HG03103 (cell line): ENCODE measurements at regions not wholly inside any gene's neighbourhood (a gene's known extent, or its start where the extent isn't known, plus 50 kb on each side); places are given as distances from the start of the nearest gene placed in this dataset.
"Not testable (repeated sequence)": the region's sequence is repeated elsewhere in the genome, so short reads cannot be mapped to it uniquely, and the experiment has no call there.

Experiments
- ATAC-seq: cut with Tn5 transposase; IDR thresholded peaks from one replicate; pipeline ENCODE4 v1.9.1; 2021; ENCODE audit warnings: low read depth; ENCODE audit not compliant: unreplicated experiment

DNA sequence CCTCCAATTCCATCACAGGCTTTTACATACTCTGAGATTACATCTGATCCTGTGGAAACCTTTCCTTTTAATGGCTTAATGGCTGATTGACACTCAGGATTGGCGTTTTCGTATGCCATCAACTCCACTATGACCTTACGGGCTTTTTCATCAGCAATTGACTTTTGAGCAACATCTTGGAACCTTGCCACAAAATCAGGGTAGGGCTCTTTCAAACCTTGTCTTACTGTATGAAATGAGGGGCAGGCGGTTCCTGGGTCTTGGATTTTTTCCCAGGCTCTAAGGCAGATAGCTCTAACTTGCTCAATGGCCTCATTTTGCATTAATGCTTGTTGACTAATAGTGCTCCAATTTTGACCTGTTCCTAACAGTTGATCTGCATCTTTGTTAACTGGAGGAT lies 250.9 kb upstream of the PRKCQ start:
- not testable (repeated sequence) for ATAC-seq

- ATAC-seq: not testable (repeated sequence)
Observed at GRCh38 chr10:6824793-6825192, 244.7 kb upstream of the PRKCQ start.

DNA sequence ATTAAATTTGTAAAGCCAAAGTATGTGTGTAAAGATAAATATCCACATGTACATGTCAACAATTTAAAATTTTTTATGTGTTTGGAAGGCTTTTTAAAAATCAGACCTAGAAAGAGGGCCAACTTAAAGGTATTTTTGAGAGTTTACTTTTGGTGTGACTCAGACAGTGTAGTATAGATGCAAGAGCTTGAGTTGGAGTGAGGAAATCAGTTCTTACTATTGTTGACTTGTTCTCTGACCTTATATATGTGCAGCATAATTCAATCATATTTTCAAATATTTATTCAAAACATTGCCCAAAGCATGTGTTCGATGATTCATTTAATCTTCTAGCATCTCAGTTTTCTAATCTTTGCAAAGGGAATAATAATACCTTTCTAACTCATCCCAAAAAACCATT lies 243.7 kb upstream of the PRKCQ start:
- ATAC-seq: no peak

DNA sequence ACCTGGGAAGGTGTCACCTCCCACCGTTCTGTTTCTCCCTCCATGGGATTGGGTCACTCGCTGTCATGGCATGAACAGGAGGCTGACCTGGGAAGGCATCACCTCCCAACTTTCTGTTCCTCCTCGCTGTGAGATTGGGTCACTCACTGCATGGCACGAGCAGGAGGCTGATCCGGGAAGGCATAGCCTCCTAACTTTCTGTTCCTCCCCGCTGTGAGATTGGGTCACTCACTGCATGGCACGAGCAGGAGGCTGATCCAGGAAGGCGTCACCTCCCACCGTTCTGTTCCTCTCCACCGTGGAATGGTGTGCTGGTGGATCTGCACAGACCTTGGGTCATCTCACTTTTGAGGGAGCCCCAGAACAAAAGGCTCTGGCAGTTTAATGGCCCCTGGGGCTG lies 239.2 kb upstream of the PRKCQ start:
- ATAC-seq: no peak

- no peak for ATAC-seq
Observed at GRCh38 chr10:6817770-6818169, 237.7 kb upstream of the PRKCQ start.

GRCh38 chr10:6815346-6815745 lies 235.3 kb upstream of the PRKCQ start:
- ATAC-seq: no peak

GRCh38 chr10:6813856-6814255 lies 233.8 kb upstream of the PRKCQ start:
- ATAC-seq: no peak

- ATAC-seq: no peak
Observed at GRCh38 chr10:6813306-6813705, 233.2 kb upstream of the PRKCQ start.

GRCh38 chr10:6811153-6811552 lies 231.1 kb upstream of the PRKCQ start:
- no peak for ATAC-seq

- no peak for ATAC-seq
Observed at GRCh38 chr10:6803427-6803783, 223.3 kb upstream of the PRKCQ start.

DNA sequence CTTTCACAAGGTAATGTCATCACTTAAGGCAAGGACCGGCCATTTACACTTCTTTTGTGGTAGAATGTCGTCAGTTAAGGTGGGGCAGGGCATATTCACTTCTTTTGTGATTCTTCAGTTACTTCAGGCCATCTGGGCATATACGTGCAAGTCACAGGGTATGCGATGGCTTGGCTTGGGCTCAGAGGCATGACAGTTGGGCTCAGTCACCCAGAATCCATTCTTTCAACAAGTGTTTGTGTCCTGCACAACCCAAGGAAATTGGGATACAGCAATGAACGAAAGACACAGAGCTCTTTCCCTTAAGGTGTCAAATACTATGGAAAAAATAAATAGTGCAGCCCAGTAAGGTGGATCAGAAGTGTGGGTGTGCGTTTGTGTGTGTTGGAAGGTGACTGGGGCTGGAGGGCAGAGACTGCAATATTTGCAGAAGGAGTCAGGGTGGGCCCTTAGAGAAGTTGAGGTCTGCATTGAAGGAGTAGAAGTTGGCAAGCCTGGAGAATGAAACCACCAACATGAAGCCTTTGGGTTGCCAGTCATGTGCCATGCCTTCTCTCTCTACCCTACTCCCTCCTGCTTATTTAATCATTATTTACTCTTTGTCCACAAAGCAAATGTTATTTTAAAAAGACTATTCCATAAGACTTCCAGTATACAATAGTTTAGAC lies 222.8 kb upstream of the PRKCQ start:
- ATAC-seq: no peak

DNA sequence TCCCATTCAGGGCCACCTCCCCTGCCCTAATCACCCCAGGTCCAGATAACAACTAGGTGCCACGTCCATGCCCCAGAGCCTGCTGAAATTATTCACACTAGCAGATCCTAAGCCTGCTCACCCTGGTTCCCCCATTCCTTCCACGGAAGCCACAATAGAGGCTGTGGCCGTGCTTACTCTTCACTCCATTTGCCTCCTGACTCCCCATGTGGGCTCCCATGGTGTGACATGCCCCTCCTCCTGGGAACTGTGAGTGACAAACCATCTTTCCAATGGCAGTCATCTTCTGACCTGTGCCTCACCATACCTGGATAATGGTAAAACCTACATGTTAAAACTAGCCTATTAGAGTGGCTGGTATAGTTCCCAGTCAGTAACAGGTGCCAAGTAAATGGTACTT lies 216.2 kb upstream of the PRKCQ start:
- no peak for ATAC-seq

GRCh38 chr10:6795541-6795940 lies 215.5 kb upstream of the PRKCQ start:
- no peak for ATAC-seq

- ATAC-seq: not testable (repeated sequence)
Observed at GRCh38 chr10:6794841-6795240, 214.8 kb upstream of the PRKCQ start.

- no peak for ATAC-seq
Observed at GRCh38 chr10:6794441-6794840, 214.4 kb upstream of the PRKCQ start.

GRCh38 chr10:6788731-6789130 lies 208.7 kb upstream of the PRKCQ start:
- no peak for ATAC-seq

GRCh38 chr10:6788231-6788630 lies 208.2 kb upstream of the PRKCQ start:
- ATAC-seq: no peak

DNA sequence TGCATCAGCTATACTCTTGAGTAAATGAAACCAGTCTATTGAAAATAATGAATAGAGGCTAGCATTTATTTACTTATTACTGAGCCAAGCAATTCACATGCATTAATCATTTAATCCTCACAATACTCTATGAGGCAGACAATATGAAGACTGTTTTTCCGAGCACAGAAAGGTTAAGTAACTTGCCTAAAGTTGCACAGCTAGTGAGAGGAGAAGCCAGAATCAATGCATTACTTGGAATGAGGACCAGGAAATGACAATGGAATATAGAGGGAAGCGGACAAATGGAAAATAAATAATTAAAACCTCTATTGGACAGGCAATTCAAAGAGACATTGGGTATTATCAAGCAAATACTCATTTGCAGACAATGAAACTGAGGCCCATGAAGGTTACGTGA lies 207.6 kb upstream of the PRKCQ start:
- ATAC-seq: no peak

GRCh38 chr10:6787091-6787490 lies 207.0 kb upstream of the PRKCQ start:
- no peak for ATAC-seq

GRCh38 chr10:6786579-6787031 lies 206.5 kb upstream of the PRKCQ start:
- no peak for ATAC-seq

DNA sequence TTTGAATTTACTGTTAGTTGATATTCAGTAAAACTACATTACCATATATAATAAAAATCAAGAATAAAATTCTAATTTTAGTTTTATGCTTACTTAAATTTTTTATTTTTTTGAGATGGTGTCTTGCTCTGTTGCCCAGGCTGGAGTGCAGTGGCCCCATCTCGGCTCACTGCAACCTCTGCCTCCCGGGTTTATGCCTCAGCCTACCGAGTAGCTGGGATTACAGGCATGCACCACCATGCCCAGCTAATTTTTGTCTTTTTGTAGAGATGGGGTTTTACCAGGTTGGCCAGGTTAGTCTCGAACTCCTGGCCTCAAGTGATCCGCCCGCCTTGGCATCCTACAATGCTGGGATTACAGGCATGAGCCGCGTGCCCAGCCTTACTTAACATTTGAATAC lies 204.4 kb upstream of the PRKCQ start:
- not testable (repeated sequence) for ATAC-seq

DNA sequence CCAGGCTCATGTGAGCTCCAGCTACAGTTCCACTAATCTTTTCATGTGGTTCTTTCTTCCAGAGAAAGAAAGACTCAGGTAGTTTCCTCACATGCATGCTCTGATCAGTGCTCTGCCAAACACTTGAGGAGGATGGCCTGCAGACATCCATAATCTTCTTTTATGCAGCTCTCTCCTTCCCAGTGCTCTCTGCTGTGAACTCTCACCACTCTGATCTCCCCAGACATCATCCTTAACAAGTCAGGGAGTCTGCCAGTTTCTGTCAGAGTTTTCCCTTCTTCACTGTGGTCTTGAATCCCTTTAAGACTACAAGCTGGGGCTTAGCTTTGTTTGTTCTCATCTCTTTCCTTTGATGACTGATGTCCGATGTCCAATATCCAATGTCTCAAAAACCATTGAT lies 203.4 kb upstream of the PRKCQ start:
- no peak for ATAC-seq

- ATAC-seq: no peak
Observed at GRCh38 chr10:6782378-6782777, 202.3 kb upstream of the PRKCQ start.
